GM19023 (cell line): ENCODE measurements at regions not wholly inside any gene's neighbourhood (a gene's known extent, or its start where the extent isn't known, plus 50 kb on each side); places are given as distances from the start of the nearest gene placed in this dataset.

Source experiments
- ATAC-seq: cut with Tn5 transposase; IDR thresholded peaks from one replicate; pipeline ENCODE4 v1.9.1; 2021; ENCODE audit warnings: mild to moderate bottlenecking, moderate library complexity; ENCODE audit not compliant: unreplicated experiment

DNA sequence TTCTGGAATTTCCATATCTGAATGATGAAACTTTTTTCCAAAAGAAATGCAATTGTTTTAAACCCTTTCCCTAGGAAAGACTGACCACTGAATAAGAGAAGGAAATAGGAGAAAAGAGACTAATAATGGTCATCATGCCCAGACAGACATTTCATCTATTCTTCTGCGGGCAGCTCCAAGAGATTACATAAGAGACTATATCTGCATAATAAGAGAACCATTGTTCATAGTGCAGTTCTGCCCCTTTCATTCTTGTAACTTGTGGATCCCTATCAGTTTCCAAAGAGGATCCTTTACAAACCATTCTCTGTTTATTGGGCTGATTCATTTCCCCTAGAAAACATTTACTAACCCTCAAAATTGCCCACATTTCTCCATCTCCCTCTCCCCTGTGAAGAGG is 197.8 kb downstream of the FSCB start:
- no peak for ATAC-seq

DNA sequence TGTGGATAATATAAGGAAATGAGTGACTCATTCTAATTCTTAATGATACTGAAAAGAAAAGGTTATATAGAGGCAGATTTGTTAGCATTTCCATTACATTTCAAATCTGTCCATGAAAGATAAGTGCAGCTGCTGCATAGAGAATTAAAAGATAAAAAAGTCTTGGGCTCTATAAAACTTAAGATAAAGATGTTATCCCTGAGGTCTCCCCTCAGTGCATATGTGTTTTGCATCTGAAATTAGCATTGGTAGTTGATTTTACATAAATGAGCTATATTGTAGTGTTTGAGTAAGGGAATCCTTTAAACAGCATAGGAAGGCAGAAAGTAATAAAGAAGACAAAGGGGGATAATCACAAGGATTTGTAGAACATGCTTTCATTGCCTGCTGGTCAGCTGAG is 206.2 kb downstream of the FSCB start:
- ATAC-seq: no peak

GRCh38 chr14:44297437-44297836 is 209.6 kb downstream of the FSCB start:
- no peak for ATAC-seq

- no peak for ATAC-seq
Measured at GRCh38 chr14:44291366-44291915, 215.6 kb downstream of the FSCB start.

- ATAC-seq: no peak
Measured at GRCh38 chr14:44287858-44288257, 219.2 kb downstream of the FSCB start.

- ATAC-seq: no peak
Measured at GRCh38 chr14:44286201-44286600, 220.9 kb downstream of the FSCB start.

GRCh38 chr14:44283836-44284235 is 223.2 kb downstream of the FSCB start:
- ATAC-seq: no peak

GRCh38 chr14:44279357-44279756 is 227.7 kb downstream of the FSCB start:
- no peak for ATAC-seq

DNA sequence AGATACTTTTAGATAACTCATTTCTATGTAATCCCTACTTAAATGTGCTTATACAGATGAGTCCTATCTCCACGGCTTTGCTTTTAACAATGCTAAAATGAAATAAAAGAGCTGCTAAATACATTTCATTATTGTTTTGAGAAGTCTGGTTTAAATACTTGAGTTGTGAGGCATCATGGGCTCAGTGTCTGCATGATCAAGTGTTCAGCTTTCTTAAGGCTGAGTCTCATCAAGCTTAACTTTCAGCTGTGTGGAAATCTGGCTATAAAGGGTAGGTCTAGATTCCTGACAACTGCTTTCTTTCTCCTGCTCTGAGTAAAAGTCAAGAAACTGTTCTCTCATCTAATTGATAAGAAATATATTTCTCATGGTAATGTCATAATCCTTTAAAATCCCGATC is 235.4 kb downstream of the FSCB start:
- ATAC-seq: no peak

GRCh38 chr14:44271006-44271405 is 236.1 kb downstream of the FSCB start:
- no peak for ATAC-seq

DNA sequence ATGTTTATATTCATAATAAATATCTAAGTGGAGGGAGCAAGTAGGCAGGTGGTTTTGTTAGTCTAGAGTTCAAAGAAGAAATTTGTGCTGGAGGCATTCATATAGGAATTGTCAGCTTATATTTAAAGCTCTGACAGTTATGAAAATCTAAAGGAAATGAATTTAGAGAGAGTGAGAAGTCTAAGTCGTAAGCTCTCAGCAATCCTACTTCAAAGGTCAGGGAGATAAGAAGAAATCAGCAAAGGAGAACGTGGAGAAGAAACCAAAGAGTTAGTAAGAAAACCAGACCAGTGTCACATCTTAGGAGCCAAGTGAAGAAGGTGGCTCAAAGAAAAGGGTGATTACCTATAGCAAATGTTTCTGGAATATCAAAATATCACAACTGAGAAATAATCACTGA is 241.8 kb downstream of the FSCB start:
- ATAC-seq: no peak

DNA sequence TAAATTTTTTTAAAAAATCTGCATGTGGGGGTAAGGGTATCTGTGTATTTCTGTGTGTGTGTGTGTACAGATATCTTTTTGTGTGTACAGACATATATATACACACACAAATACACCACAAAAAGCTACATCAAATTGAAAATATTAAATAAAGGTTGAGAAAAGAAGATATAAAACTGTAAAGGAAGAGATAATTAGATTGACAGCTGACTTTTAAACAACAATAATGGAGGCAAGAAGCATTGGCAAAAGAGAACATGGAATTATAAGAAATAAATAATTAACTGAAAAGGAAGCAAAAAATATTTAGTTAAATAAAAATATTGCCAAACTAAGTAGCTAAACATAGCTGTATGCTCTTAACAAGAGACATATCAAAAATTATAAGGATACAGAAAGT is 291.4 kb downstream of the FSCB start:
- ATAC-seq: no peak

DNA sequence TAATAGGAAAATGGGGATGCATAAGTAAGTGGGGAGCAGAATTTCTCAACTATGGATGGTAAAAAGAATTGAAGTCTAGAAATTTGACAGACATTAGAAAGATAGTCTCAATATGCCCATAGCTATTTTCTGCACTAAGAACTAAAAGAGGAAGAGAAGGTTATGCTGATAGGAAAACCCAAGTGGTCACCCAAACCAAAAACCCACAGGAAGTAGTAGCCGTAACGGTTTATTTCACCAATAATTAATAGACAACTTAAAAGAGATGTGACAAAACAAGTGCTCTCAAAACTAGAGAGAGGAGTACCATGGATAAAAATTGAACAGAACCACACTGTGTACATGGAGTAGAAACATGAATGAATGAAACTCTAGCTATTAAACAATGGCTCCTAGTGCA is 295.4 kb downstream of the FSCB start:
- no peak for ATAC-seq

DNA sequence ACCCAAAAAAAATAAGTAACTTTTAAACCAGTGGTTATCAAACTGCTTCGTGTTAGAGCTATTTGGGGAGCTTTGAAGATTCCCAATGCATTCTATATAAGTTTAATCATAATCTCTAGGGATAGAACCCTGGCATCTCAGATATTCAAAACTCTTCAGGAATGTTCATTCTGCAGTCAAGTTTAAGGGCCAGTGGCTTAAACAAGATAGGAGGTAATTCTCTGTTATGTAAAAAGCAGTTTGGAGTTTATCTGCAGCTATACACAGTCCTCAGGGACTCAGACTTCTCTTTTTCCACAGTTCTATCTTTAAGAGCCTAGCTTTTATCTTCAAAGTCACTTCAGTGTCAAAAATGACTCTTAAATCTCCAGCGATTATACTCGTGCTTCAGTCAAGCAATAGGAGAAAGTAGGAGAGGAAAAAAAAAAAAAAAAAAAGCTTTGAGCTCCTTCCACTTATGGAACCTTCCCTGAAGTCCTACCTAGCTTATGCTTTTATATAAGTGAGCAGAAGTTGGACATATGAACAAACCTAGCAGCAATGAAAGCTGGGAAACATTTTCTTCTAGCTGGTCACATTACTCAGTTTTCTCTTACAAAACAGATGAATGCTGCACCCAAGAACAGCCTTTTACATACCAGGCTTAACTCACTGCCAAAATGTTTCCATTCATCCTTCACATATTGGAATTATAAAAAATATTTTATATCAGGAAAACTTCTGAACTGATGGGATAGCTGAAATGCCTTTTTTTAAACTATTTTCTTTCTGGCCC is 302.8 kb downstream of the FSCB start:
- ATAC-seq: no peak

DNA sequence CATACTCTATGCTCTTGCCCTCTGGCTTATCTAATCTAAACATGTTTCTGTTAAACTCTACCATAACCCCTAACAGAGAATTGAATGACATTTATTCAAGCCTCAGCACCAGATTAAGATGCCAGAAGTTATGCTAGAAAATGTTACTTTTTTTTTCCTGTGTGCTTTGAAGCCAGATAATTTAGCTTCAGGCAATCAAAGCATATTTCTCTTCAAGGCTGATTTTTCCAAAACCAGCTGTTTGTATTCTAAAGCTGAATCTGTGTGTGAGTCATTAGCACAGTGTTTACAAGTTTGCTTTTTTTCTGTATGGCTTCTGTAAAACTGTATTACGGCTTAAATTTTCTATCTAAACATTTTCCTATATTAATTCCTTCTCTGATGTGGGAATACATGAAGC is 326.1 kb downstream of the FSCB start:
- ATAC-seq: no peak

DNA sequence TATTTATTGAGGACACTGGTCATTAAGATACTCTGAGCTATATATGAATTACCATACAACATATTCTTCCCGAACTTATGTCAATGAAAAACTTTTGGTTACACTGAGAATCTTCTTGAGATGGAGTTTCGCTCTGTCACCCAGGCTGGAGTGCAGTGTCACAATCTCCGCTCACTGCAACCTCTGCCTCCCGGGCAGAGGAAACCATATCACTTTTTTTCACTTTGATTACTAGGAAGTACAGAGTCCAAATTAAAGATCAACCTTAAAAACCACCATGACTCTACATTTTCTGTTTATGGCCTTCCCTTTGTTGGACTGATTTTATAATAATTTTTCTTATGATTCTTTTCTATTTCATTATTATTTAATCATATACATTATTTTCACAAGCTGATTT is 336.5 kb downstream of the FSCB start:
- no peak for ATAC-seq

DNA sequence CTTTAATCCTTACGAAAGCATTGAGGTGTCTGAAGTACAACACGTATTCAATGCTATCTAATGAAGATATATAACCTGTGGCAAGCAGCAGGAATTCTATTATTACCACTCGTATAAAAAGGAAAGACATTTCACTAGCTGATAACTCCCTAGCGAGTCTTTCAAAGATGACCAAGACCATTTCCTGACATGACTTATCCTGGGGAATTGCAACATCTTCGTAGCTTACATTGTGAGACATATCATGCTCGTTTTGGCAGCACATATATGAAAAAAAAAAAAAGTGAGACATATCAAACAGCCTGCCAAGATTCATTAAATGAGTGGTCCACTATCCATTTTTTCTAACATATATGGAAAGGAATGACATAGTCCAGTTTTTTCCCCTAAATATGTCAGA is 337.0 kb downstream of the FSCB start:
- no peak for ATAC-seq

GRCh38 chr14:44168566-44168965 is 338.5 kb downstream of the FSCB start:
- ATAC-seq: no peak

- no peak for ATAC-seq
Measured at GRCh38 chr14:44166611-44167010, 340.5 kb downstream of the FSCB start.

- no peak for ATAC-seq
Measured at GRCh38 chr14:44165936-44166335, 341.1 kb downstream of the FSCB start.

GRCh38 chr14:44165286-44165685 is 341.8 kb downstream of the FSCB start:
- no peak for ATAC-seq

GRCh38 chr14:44163946-44164345 is 343.1 kb downstream of the FSCB start:
- no peak for ATAC-seq

DNA sequence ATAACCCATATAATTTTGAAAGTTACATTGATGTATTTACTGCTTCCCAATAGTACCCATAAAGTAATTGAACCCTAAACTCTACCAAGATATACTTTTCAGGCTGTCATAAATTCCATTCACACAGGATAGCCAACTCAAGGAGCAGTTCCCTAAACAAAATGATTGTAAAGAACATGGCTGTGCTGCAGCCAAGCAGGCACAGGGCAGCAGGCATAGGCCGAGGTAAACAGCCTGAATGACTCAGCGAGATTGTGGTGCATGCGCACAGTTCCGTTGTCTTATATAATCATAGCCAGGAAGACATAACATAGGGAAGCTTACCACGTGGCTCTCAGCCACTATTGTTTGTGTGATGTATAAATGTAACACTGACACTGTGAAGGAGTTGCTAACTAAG is 344.9 kb downstream of the FSCB start:
- ATAC-seq: no peak
